ENCODE measurements at regions not wholly inside any gene's neighbourhood (a gene's known extent, or its start where the extent isn't known, plus 50 kb on each side); places are given as distances from the start of the nearest gene placed in this dataset.

DNA sequence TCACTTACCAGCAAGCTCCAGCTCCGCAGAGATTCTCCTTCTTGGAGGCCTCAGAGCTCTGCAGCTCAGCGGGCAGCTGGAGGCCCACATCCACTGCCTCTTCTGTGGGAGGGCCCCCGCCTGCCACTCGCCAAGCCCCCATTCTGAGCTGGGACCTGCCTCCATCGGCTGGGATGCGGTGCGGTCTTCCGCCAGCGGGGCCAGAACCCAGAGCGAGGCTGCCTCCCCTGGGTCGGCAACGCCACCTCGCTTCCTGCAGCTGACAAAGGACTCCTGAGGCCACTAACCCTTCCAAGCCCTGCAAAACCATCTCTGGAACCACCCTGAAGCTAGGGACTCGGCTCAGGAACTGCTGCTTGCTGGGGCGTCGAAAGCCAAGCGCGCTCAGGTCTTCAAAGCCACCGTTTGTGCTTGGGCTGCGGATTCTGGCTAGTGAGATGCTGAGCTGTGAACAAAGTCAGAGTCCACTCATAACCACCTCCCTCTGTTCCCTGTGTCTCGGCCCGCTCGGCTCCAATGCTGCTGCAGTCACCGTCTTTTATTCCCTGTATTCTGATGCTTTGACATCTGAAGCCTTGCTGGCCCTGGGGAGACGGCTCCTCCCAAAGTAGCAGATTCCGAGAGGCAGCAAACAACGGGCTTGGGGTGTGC lies 174.3 kb downstream of the ENGASE start:
- H3K56ac ChIP-seq (ENCODE audit: insufficient read length, low read depth, low read length), result no peak overlapping the region
- H3K18ac ChIP-seq (ENCODE audit: insufficient read length, low read depth, low read length), result no peak overlapping the region
- peaks cover 23% of the 10 kb centered on the region for H3K27me3 Mint-ChIP-seq (ENCODE audit: low read depth)
- no peak overlapping the region for H2AFZ ChIP-seq (ENCODE audit: low read length)
- no peak overlapping the region for H4K5ac ChIP-seq (ENCODE audit: insufficient read length, low read depth, low read length)
- H3K36me3 Mint-ChIP-seq (ENCODE audit: insufficient read depth in 1 of 3, low read depth in 3 of 3), result peaks cover 0 to 2% (median 0%) of the 10 kb centered on the region in 3 experiments; a peak in 1 of 7 replicates
- H3K4me3 Mint-ChIP-seq, result no peak overlapping the region
- peaks cover 0 to 4% of the 10 kb centered on the region in 2 experiments; a peak in 2 of 5 replicates for H3K9me3 Mint-ChIP-seq
- no peak overlapping the region for H2AK5ac ChIP-seq (ENCODE audit: insufficient read length, low read length)
- no peaks in the 10 kb centered on the region; the same call in 1 of the 2 replicates for H3K4me1 ChIP-seq (ENCODE audit: insufficient read depth, low read length)
- H3K79me2 ChIP-seq (ENCODE audit: insufficient read depth, low read length), result no peaks in the 10 kb centered on the region
- H3K23ac ChIP-seq (ENCODE audit: insufficient read length, low read depth, low read length), result no peak overlapping the region
- H2BK15ac ChIP-seq (ENCODE audit: low read depth, low read length), result no peak overlapping the region
- H3K27me3 ChIP-seq (ENCODE audit: insufficient read depth, low read length), result no peaks in the 10 kb centered on the region
- no peak overlapping the region for H3K14ac ChIP-seq (ENCODE audit: insufficient read depth, low read length)
- WGBS (ENCODE audit: extremely low coverage, insufficient read length, low lambda C conversion rate), result no CpG with 5 or more reads among the region's 27 CpGs
- no peak overlapping the region for H3K9ac ChIP-seq (ENCODE audit: extremely low read depth, insufficient read length, low read length)
- no peaks in the 10 kb centered on the region for H3K9me3 ChIP-seq (ENCODE audit: control insufficient read depth, low read depth, low read length)
- H4K91ac ChIP-seq (ENCODE audit: insufficient read length, low read depth, low read length), result no peak overlapping the region
- no peak overlapping the region for H4K8ac ChIP-seq (replicated peaks; ENCODE audit: insufficient read length, low read depth, low read length)
- no peak for DNase-seq
- no peak overlapping the region for H3T11ph ChIP-seq (ENCODE audit: low read length)
- no peaks in the 10 kb centered on the region for H3K79me1 ChIP-seq (ENCODE audit: insufficient read depth, low read depth, low read length, poor library complexity, severe bottlenecking)
- no peak overlapping the region for H3K4ac ChIP-seq (ENCODE audit: low read depth, low read length)
- H3K27ac ChIP-seq (ENCODE audit: insufficient read length, low read depth, low read length), result no peak overlapping the region
- H3K4me1 Mint-ChIP-seq, result peaks cover 6 to 21% of the 10 kb centered on the region in 2 experiments; a peak in 3 of 4 replicates
- TF ChIP-seq, protein P1, sequence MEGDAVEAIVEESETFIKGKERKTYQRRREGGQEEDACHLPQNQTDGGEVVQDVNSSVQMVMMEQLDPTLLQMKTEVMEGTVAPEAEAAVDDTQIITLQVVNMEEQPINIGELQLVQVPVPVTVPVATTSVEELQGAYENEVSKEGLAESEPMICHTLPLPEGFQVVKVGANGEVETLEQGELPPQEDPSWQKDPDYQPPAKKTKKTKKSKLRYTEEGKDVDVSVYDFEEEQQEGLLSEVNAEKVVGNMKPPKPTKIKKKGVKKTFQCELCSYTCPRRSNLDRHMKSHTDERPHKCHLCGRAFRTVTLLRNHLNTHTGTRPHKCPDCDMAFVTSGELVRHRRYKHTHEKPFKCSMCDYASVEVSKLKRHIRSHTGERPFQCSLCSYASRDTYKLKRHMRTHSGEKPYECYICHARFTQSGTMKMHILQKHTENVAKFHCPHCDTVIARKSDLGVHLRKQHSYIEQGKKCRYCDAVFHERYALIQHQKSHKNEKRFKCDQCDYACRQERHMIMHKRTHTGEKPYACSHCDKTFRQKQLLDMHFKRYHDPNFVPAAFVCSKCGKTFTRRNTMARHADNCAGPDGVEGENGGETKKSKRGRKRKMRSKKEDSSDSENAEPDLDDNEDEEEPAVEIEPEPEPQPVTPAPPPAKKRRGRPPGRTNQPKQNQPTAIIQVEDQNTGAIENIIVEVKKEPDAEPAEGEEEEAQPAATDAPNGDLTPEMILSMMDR (conservative IDR thresholded peaks at IDR 0.05), result no peak
- no peaks in the 10 kb centered on the region for H3K23me2 ChIP-seq (ENCODE audit: insufficient read length, low read depth, low read length, poor library complexity, severe bottlenecking)
- no peaks in the 10 kb centered on the region for H4K20me1 ChIP-seq (ENCODE audit: control insufficient read depth, insufficient read depth, insufficient read length)
- no peak overlapping the region for H2BK120ac ChIP-seq (ENCODE audit: low read depth, low read length, poor library complexity, severe bottlenecking)
- H3K27ac Mint-ChIP-seq, result no peak overlapping the region
- H2BK20ac ChIP-seq (ENCODE audit: low read depth, low read length, poor library complexity, severe bottlenecking), result no peak overlapping the region
- no peak overlapping the region for H2BK12ac ChIP-seq (ENCODE audit: insufficient read length, low read depth, low read length)
- no peak overlapping the region for H2BK5ac ChIP-seq (ENCODE audit: insufficient read length, low read length)
- no peak overlapping the region for H3K4me2 ChIP-seq (ENCODE audit: insufficient read depth, insufficient read length, low read length)

Measured in H9 (cell line).